CD4-positive, alpha-beta T cell treated with Interleukin-17A for 4 hours (primary cell): ENCODE measurements at regions not wholly inside any gene's neighbourhood (a gene's known extent, or its start where the extent isn't known, plus 50 kb on each side); places are given as distances from the start of the nearest gene placed in this dataset.
A peak's percentile ranks its signal among the peaks of the same experiment; 100 is the strongest.

Experiments
- DNase-seq: peaks from one replicate; pipeline ENCODE4 v3.0.0-alpha.2; 2020; ENCODE audit warnings: mixed read lengths

DNA sequence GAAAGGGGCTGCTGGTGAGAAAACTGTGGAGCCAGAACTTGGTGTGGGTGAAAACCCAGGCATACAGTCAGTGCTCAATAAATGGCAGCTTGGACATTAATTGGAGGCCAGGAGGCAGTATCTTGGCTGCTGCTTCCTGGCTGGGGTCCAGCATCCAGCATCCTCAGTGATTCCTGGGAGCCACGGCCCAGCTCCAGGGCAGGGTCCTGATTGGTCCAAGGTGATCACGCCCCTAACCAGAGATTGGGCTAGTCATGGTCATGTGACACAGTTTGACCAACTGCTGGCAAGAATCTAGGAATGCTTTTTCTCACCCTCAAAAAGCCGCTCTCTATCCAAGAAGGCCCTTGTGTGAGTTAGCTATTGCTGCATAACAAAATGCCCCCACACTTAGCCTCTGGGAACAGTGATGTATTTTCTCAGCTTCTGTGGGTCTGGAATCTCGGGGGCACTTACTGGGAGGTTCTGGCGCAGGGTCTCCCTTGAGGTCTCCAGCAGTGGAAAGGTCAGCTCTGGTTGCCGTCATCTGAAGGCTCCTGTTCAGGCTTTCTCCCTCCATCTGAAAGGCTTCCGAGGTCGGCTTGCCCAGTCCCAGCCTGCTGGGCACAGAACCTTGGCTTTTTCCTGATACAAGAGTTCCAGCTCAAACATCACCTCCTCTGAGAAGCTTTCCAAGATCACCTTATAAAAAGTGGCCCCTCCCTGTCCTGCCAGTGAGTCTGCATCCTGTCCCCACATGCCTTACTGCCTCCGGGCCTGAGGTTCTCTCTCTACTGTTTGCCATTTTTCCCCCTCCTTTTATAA, 119.2 kb upstream of the NCOR2 start:
- DNase-seq: no peak

GRCh38 chr12:124685689-124686369, 118.4 kb upstream of the NCOR2 start:
- no peak for DNase-seq

- no peak for DNase-seq
These were observed 117.7 kb upstream of the NCOR2 start for GRCh38 chr12:124684971-124685688.

DNA sequence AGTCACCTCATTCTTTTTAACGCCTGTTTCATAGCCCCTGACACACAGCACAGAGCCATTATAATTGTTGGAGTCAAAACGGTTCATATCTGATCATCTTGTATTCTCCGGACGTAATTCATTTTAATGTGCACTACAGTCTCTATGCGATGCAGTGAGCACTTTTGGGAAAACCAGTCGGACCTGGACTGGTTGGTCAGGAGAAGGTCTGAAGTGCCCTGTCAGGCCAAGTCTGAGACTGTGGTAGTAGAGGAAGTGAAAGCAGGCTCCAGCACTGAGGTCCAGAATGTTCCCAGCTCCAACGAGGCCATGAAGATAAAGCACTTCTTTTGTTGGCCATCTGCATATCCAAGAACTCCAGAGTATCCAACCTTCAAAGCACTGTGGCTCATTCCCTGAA, 117.1 kb upstream of the NCOR2 start:
- DNase-seq: no peak

- no peak for DNase-seq
These were observed 116.0 kb upstream of the NCOR2 start for GRCh38 chr12:124683152-124684124.

DNA sequence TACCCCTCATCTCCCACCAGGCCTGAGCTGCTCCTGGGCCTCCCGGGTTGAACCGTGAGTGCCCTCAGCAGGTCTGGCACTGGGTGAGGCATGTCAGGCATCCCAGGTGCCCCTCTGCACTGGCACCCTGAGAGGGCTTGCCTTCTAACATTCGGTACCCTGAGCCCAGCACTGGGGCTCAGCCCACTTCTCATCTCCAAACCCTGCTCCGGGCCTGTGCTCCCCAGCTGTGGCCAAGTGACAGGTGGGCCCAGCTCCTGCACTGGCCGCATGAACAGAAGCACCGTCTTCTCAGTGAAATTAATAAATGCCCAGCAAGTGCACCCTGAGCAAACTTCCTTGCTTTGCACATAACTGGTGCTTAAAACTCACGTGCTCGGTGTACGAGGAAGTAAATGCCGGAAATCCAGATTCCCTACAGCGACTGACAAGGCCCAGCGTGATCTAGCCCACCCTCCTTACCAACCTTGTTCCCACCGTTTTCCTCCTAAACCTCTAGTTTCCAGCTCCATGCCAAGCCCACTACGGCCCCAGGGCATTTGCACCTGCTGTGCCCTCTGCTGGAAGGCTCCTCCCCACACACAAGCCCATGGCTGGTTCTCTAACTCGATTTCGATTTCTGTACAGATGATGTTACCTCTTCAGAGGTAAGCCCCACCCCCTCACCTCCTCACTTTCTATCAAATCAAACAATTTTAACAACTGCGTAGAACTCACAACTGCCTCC, 115.2 kb upstream of the NCOR2 start:
- no peak for DNase-seq

- DNase-seq: no peak
These were observed 114.5 kb upstream of the NCOR2 start for GRCh38 chr12:124681779-124682391.

GRCh38 chr12:124680863-124681778, 113.7 kb upstream of the NCOR2 start:
- DNase-seq: peak; percentile 18

- no peak for DNase-seq
These were observed 112.3 kb upstream of the NCOR2 start for GRCh38 chr12:124679533-124680371.

DNA sequence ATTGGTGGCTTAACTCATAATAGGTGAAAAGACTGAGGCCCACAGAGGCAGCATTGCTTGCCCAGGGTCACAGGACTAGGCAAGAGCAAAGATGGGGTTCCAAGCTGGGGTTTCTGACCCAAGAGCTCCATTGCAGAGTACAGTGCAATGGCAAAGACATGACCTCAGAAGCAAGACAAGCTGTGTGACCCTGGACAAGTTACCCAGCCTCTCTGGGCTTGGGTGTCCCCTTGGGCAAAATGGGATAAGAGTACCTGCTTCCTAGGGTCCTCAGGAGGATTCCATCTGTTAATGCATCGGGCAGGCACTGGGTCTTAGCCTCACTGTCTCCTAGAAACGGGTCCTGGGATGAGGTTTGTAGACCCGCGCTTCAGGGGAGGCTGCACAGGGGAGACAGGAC, 111.6 kb upstream of the NCOR2 start:
- DNase-seq: no peak

DNA sequence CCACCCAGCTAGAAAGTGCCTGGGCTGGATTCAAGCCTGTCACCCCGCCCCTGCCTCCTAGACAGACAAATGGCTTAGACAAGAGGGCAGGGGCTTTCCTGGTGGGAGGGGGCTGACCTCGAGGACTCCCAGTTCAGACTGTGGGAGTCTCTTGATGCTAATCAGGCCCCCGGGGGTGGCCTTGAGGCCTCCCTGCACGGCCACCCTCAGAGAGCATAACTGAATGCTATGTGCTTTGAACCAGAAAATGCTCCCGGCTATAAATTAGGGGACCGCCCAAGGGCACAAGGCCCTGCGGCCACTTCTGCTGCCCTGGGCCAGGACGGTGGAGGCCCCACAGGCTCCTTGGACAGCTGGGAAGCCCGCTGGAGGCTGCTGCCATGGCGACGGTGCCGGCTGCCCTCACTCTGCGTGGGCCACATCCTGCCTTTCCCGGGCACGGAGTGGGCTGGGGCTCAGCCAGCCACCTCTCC, 111.0 kb upstream of the NCOR2 start:
- DNase-seq: no peak

GRCh38 chr12:124677552-124678356, 110.3 kb upstream of the NCOR2 start:
- no peak for DNase-seq

- no peak for DNase-seq
These were observed 109.5 kb upstream of the NCOR2 start for GRCh38 chr12:124676714-124677462.

DNA sequence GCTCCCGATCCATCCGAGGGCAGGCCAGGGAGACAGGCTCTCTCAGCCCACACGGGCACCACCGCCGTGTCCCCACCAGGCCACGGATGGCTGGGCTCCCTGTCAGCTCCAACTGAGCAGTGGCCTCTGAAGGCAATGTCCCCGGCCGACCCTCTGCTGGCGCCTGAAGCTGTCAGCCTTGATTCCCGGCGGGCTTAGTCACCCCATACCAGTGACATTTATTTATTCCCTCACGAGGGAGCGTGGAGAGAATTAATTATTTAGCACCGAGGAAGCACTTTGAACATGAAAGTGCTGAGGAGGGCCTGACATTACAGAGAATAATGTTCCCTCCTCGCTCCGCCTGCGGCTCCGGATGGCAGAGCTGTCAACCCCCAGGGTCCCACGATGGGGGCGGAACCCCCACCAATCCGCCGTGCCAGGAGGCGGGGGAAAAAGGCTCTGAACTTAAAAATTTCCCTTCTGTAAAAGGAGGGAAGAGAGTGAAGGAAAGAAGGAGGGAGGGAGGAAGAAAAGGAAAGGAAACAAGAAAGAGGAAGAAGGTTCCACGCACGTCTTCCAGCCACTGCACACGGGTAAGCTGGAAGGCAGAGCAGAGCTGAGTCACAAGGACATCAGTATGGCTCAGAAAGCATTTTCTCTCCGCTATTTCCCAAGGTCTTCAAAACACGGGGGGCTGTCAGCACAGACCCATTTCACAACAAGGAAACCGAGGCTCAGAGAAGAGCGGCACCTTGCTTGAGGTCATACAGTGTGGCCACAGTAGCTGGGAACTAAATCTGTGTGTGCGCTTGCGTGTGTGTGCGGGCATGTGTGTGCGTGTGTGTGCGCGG, 108.7 kb upstream of the NCOR2 start:
- no peak for DNase-seq

DNA sequence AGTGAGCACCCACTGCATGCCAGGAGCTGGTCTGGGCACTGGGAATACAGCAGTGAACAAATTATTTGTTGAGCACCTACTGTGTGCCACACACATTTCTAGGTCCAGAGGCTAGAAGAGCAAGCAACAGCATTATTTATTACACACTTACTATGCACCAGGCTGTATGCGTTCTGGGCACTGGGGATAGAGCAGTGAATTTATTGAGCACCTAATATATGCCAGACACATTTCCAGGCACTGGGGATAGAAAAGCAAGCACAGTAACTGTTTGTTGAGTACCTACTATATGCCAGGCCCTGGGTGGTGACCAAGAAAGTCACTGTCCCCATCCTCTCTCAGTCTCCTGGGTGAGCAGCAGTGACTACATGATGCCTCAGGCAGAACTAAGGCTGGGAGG, 107.5 kb upstream of the NCOR2 start:
- DNase-seq: no peak

DNA sequence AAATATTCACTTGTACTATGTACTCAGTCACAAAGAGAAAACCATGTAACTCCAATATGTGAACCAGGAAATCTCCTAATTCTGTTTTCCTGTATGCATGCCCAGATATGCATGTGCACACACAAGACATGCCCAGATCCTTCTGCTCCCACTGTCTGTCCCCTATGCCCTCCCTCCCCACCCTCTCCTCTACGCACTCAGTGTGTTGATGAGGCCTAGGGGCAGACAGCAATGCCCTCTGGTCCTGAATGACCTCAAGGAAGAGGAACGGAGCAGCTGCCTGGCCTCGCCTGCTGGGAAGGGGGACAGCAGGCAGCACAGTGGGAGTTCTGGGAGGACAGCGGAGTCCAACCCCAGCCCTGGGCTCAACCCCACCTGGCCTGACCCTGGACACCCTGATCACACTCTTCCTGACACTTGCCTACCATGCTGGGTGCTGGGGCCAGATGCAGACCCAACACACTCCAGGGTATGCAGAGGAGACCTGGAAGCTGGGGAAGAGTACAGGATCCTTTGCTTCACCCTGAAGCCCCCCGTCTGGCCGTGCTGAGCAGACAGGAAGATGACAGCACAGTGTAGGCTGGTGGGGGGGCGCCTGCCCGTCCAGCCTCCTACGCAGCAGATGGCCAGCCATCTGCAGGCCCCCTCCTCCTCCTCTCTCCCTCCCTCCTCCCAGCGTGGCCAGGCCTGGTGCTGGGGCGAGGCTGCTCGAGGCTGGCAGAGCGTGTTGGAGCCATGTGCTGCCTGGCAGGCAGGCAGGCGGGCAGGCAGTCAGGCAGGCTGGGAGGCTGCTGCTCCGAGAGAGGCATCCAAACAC, 106.6 kb upstream of the NCOR2 start:
- no peak for DNase-seq
